ENCODE measurements at regions not wholly inside any gene's neighbourhood (a gene's known extent, or its start where the extent isn't known, plus 50 kb on each side); places are given as distances from the start of the nearest gene placed in this dataset.

DNA sequence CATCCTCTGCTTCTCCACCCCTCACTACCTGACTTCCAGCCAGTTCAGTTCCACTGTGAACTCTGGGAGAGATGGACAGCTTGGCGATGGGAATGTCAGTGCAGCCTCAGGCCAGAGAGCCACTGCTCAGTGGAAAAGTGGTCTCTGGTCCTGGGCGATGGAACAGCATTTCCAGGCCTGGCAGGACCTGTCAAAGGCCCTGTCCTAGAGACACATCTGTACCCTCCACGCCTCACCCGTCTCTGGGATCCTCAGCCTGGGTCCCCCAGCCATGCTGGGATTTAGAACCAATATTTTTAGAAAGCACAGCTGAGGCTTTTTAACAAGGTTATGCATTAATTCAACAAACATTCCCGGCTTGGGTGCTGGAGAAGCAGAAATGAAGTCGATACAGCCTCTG, 165.7 kb downstream of the MN1 start:
- DNase-seq (ENCODE audit: low read depth) = no peak

DNA sequence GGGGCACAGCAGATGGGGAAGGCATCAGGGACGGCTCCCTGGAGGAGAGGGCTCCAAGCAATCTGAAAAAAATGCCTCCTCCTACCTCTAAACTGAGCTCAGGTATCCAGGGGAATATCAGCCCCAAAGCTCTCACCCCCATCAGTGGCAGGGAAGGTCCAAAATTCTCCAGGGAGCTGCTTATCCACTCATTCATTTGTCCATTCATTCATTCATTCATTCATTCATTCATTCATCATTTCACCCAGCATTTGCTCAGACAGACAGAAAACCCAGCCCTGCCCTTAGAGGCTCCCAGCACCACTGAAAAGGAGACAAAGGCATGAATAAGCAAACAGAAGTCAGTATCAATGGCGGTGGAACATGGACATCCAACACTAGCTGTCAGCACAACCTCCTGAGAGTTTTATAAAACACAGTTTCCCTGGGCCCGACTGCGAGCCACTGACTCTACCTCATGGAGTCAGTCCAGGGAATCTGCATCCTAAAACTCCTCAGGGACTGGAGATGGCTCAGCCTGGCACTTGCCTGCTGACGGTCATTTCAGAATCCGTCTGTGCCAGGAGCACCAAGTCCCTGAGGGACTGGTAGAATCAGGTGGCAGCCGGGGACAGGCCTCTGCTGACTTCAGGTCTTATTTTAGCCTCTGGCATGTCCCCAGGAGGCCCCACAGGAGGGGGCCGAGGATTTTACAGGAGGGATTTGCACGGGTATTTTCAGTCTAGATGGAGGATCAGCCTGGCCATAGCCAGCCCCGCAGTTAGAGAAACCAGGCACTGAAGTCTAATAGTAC, 164.6 kb downstream of the MN1 start:
- DNase-seq (ENCODE audit: low read depth) = no peak

DNA sequence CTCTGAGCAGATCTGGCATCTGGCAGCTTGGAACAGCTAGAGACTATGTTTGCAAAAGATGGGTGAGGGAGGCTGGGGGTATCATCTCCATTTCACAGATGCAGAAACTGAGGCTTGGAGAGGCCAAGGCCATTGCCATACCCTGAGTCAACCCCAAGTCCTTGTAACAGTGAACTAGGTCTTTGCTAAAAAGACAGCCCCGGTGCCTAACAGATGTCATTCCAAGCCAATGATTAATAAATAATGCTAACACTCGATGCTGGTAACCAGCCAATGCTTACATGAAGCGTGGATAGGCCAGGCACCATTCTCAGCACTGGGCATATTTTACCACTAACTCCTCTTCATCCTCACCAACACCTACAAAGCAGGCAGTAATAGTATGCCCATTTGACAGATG, 164.0 kb downstream of the MN1 start:
- peak; percentile 6 for DNase-seq (ENCODE audit: low read depth)

DNA sequence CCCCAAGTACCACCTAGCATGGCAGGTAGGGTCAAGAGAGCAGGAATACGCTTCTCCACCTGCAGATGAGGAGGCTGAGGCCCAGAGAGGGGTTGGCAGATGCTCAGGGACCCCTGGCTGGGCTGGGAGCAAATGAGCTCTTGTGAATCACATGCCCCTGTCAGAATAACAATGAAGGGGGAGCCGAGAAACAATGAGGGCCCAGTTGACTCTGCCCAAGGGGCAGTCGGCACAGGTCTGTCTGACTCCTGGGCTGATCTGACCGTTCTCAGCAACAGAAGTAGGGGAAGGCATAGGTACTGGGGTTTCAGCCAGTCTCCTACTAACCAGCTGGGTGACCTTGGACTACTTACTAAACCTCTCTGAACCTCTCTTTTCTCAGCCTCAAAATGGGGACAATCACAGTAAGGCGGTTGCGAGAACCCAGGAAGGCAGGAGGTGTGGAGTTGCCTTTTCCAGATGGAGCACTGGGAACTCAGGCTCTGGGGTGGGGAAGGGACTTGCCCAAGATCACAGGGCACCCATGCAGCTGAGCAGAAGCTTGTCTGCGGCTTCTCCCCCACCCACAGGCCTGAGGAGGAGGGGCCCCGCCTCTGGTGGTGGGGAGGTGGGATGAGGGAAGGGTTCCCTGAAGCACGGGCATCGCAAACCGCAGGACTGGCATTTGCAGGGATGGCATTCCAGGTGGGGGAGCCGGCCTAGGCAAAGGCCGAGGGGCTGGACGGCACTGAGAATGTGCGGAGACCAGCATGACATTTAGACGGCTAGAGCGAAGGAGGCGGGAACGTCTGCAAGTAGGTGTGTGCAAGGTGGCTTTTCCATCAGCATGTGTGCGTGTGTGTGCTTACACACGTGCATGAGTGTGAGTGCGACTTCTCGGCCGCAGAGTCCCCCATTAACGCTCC, 163.0 kb downstream of the MN1 start:
- DNase-seq (ENCODE audit: low read depth) = no peak

DNA sequence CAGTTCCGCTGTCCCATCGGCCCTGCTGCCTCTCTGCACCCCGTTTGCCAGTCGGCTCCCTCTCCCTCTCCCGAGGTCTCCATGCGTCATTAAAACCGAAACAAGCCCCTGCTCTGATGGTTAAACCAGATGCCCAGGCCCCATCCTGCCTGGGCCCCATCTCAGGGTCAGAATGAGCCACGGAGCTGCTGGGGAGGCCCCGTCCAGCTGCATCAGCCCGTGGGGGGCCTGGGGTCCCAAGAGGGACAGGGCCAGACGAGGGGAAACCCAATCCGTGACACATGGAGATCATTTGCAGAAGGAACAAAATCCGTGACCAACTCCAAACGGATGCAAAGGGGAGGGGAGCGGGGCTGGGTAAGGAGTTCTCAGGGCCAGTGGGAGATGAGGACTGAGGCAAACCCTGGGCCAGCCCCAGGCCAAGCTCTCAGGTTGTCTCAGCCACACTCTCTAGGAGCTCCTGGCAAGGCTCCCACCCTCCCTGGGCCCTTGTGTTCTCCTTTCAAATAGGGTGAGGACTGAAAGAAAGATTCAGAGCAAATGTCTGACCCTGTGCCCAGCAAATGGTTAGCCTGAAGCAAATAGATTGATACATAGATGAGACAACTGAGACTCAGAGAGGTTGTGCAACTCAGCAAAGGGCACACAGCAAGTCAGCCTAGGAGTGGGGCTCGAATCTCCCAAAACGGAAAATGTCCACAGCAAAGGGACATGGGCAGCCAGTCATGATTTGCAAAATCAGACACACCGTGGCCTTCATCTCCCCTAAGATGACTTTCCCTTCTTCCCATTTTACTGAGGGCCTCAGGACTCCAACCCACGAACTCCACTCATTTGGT, 162.1 kb downstream of the MN1 start:
- DNase-seq (ENCODE audit: low read depth) = no peak

DNA sequence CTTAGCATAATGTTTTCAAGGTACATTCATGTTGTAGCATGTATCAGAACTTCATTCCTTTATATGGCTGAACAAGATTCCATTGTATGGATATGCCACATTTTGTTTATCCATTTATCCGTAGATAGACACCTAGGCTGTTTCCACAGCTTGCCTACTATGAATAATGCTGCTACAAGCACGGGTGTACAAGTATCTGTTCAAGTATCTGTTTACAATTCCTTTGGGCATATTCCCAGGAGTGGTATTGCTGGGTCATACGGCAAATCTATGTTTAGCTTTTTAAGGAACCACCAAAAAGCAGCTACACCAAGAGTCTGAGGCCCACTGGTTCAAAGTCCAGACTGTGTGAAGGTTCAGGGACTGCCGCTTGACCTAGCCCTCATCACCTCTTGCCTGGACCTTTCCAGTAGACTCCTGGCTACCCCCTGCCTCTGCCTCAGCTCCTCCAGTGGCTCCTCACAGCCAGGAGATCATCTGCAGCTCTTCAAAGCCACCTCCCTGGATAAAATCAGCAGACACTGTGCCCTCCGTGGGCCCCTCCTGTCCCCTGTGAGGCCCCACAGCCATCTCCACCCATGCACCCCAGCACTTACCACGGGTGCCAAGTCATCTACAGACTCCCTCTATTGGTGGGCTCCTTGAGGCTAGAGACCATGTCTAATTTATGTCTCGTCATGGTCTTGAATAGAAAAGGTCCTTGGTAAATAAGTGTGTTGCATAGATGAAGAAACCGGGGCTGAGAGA, 160.3 kb downstream of the MN1 start:
- DNase-seq (ENCODE audit: low read depth) = no peak

DNA sequence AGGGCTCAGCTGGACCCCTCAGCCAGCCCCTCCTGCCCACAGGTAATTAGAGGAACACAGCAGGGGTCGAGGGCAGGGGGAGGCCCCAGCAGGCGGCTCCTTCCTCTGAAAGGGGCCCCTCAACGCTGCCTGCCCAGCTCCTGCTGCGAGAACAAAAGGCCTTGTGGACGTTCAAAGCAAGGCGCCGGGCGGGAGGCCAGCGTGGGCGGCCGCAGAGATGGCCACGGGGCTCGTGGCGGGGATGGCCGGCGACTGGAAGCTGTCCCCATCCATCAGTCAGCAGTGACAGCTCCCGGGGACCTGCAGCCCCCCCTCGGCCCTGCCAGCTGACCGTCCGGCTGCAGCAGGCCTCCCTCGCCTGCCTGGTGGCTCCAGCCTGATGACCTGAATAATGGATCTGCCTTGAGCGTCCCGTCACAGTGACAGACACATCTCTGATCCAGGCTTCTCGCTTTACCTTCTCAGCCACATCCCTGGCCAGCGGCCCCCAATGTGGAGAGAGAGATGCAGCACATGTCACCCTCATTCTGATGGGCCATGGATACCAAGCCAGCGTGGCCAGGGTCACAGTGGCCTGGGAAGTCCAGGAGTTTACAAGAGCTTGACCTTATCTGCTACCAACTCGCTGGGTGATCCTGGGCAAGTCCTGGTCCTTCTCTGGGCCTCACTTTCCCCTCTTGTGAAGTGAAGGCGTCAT, 159.3 kb downstream of the MN1 start:
- no peak for DNase-seq (ENCODE audit: low read depth)

DNA sequence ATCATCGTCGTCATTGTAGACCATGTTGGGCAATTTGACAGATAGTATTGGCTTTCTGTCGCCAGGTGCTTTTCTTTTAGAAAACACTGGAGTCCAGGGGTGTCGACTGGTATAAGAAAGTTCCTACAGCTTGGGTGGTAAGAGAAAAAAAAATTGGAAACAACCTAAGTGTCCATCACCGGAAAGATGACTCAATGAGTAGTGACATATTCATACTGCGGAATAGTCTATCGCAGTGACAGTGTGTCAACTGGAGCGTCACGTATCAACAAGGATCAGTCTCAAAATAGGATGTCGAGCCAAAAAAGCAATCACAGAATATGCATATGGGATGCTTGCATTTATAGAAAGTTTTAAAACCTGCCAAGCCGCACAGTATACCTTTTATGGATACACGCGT, 157.6 kb downstream of the MN1 start:
- no peak for DNase-seq (ENCODE audit: low read depth)

DNA sequence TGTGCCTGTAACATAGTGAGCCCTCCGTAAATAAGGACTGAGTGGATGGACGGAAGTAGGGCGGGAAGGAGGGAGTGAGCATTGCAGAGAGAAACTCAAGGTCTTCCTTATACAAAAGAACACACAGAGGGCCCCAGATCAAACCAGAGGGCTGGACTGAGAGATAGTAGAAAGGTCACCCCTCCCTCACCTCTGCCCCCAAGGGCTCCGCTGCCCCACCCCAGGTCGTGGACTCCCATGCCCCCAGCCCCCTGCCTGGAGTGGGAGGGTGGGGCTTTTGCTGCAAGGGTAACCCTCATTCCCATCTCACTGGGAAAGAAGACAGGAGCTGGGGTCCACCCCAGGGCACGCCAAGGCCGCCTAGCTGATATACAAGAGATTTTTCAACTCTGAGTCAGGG, 157.0 kb downstream of the MN1 start:
- DNase-seq (ENCODE audit: low read depth) = no peak

DNA sequence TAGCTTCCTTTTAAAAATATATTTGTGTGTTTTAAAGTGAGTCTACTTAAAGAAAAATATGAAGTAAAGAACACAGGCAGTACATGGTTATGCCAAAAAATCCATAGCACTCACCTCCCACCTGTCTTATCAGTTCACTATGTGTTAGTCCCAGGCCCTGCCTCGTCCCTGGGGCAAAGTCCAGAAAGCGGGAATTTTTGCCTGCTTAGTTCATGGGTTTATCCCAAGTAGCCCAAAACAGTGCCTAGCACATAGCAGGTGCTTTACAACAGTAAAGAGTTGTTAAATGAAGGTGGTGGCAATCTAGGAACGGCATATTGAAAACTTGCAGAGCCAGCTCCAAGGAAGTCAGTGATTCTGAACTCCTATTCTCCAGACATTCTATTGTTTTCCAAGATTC, 154.0 kb downstream of the MN1 start:
- DNase-seq (ENCODE audit: low read depth) = no peak

DNA sequence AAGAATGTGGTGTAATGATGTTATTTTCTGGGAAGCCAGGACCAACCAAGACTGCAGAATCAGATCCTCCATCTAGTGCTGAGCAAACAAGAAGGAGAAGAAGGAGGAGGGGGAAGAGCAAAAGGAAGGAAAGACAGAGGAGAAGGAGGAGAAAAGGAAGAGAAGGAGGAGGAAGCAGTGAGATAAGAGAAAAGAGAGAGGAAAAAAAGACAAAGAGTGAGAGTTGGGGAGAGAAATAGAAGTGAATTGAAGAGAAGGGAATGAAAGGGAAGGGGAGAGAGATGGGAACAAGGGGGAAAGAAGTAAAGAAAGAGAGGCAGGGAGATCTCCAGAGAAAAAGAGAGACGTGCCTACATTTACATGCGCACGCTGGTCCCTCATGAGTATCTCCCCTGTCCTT, 153.5 kb downstream of the MN1 start:
- no peak for DNase-seq (ENCODE audit: low read depth)

DNA sequence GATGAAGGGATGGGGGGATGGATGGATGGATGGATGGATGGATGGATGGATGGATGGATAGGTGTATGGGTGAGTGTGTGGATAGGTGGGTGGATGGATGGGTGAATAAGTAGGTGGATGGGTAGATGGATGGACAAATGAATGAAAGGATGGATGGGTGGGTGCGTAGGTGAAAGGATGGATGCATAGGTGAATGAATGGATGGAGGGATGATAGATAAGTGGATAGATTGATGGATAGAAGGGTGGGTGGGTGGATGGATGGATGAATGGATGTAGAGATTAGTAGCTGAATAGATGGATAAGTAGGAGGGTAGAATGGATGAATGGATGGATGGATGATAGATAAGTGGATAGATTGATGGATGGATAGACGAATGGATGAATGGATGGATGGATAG, 152.7 kb downstream of the MN1 start:
- DNase-seq (ENCODE audit: low read depth) = no peak

DNA sequence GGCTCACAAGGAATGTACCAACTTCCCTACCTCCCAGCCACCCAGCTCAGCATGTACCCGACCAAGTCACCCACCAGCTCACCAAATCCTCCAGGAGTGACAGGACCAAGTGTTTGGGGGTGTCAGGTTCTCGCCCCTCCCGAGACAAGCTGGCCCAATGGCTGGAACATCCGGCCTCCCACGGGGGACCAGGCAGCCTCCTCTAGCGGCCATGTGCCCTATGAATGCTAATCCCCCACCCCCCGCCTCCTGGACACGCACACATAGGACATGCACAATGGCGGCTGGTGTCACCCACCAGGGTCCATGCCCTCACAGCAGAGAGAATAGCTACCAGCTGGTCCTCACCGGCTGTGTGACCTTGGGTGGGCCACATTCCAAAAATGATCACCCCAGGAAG, 151.0 kb downstream of the MN1 start:
- no peak for DNase-seq (ENCODE audit: low read depth)

DNA sequence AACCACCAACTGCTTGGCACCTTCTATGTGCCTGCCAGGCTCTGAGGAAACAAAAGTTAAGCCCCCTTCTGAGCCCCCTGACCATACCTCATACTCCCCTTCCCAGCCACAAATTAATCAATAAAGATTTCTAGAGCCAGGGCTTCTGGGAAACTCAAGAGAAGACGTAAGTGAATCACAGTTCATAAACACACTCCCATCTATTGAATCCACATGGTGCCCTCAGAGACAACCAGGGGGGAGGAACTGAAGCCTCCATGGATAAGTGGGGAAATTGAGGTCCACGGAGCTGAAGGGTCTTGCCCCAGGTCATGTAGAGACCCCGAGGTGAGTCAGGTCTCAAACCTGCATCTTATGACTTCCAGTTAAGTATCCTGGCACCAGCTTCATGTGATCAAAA, 150.6 kb downstream of the MN1 start:
- no peak for DNase-seq (ENCODE audit: low read depth)

DNA sequence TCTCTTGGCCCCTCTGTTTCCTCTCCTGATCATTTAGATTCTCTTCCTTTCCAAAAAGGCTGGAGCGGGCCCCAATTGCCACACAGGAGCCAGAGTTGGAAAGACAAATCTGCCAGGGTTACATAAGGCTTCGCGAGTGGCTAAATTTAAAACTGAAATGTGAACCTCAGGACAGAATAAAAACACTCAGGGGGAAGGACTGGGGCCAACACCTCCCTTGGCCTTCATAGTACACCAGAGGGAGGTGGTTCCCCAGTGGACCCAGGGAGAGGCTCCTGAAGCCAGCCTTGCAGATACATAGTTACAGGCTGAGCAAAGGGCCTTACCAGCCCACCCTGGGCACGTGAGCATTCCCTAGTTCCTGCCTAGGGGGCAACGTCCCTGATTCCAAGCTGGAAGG, 150.1 kb downstream of the MN1 start:
- no peak for DNase-seq (ENCODE audit: low read depth)

DNA sequence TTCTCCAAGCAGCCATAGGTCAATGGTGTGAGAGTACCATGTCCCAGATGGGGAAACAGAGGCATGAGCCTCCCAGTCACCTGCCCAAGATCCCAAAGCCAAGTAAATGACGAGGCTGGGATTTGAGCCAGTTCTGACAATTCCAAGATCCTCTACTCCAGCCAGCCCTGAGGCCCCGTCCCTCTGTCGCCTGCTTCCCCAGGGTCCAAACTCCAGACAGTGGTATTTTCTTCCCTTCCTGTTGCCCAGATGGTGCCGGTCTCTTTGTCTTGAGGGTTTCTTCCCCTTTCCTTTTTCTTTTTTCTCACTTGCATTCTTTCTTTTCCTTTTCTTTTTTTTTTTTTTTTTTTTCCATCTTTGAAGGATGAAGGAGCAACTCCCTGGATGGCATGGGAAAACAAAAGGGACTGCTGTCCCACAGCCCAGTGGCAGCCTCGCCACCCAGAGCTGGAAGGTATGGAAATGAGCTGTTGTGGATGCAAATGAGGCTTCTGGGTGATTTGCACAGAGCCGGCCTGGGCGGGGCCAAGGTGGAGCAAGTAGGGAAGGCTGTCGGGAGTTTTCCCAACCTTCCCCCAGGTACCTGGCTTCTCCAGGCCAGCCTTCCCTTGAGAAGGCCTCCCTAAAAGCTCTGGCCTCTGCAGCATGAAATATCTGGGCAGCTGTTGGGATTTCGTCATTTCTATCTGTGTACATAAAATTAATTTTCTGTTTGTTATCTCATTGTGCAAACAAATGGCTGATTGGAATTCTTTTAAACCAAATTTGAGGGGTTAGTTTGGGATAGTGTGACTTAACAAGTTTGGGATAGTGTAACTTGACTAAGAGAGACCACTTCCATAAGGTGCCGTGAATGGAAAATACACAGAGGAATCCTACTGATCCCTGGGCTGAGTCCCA, 146.8 kb downstream of the MN1 start:
- DNase-seq (ENCODE audit: low read depth) = no peak

DNA sequence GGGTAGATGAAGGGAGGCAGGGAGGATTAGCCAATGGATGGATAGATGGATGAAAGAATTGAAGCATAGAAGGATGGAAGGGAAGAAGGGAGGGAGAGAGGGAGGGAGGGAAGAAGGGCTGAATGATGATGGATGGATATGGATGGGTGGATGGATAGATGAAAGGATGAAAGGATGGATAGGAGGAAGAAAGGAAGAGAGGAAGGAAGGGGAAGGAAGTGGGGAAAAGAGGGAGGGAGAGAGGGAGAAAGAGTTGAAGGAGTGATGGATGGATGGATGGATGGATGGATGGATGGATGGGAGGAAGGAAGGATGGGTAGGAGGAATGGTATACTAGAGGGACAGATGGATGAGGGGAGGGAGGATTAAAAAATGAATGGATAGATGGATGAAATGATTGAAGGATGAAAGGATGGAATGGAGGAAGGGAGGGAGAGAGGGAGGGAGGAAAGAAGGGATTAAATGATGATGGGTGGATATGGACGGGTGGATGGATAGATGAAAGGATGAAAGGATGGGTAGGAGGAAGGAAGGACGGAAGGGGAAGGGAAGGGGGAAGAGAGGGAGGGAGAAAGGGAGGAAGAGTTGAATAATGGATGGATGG, 145.9 kb downstream of the MN1 start:
- no peak for DNase-seq (ENCODE audit: low read depth)

DNA sequence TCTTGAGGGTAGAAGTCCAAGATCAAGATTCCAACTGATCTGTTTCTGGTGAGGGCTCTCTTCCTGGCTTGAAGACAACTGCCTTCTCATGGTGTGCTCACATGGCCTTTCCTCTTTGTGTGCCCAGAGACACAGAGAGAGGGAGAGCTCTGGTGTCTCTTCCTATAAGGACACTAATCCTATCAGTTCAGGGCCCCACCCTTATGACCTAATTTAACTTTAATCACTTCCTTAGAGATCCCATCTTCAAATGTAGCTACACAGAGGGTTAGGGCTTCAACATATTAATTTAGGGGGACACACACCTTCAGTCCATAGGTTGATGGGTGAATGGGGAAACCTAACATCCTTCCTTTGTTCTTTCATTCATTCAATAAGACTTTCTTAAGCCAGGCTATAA, 144.6 kb downstream of the MN1 start:
- no peak for DNase-seq (ENCODE audit: low read depth)

DNA sequence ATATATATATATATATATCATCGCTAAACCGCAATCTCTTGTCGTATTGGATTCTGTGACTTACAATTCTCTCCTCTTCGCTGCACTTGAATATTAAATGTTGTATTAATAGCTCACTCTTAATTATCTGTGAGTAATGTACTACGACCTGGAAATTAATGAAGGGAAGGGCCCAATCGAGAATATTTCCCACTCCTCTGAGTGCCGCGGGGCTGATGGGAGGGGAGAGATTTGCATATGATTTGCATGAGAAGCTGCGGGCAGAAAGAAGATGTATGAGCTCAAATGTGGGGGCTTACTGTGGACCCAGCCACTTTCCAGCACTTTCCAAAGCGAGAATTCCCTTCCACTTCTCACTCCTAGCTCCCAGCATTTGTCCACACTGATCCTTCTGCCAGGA, 141.2 kb downstream of the MN1 start:
- no peak for DNase-seq (ENCODE audit: low read depth)

Measured in GM04504 (cell line).